GM21423 (cell line): ENCODE measurements at regions not wholly inside any gene's neighbourhood (a gene's known extent, or its start where the extent isn't known, plus 50 kb on each side); places are given as distances from the start of the nearest gene placed in this dataset.
A peak's percentile ranks its signal among the peaks of the same experiment; 100 is the strongest.
"Not testable (repeated sequence)": the region's sequence is repeated elsewhere in the genome, so short reads cannot be mapped to it uniquely, and the experiment has no call there.

Experiments used
- ATAC-seq: cut with Tn5 transposase; IDR thresholded peaks from one replicate; pipeline ENCODE4 v1.9.1; 2021; ENCODE audit warnings: mild to moderate bottlenecking, moderate library complexity; ENCODE audit not compliant: unreplicated experiment

- ATAC-seq = no peak
Observed at GRCh38 chr3:177356113-177356512, 158.8 kb upstream of the TBL1XR1 start.

- no peak for ATAC-seq
Observed at GRCh38 chr3:177356952-177357351, 159.7 kb upstream of the TBL1XR1 start.

- no peak for ATAC-seq
Observed at GRCh38 chr3:177357352-177358090, 160.2 kb upstream of the TBL1XR1 start.

- ATAC-seq = peak; percentile 47
Observed at GRCh38 chr3:177358091-177358976, 161.1 kb upstream of the TBL1XR1 start.

GRCh38 chr3:177358977-177359592 lies 161.8 kb upstream of the TBL1XR1 start:
- peak; percentile 5 for ATAC-seq

- peak; percentile 66 for ATAC-seq
Observed at GRCh38 chr3:177359593-177360357, 162.5 kb upstream of the TBL1XR1 start.

- no peak for ATAC-seq
Observed at GRCh38 chr3:177361081-177361938, 164.0 kb upstream of the TBL1XR1 start.

GRCh38 chr3:177362626-177363025 lies 165.3 kb upstream of the TBL1XR1 start:
- no peak for ATAC-seq

GRCh38 chr3:177364236-177364635 lies 167.0 kb upstream of the TBL1XR1 start:
- ATAC-seq = no peak

GRCh38 chr3:177365294-177365693 lies 168.0 kb upstream of the TBL1XR1 start:
- not testable (repeated sequence) for ATAC-seq

GRCh38 chr3:177367788-177368187 lies 170.5 kb upstream of the TBL1XR1 start:
- no peak for ATAC-seq

GRCh38 chr3:177370246-177370822 lies 173.1 kb upstream of the TBL1XR1 start:
- ATAC-seq = no peak

- no peak for ATAC-seq
Observed at GRCh38 chr3:177371146-177371545, 173.9 kb upstream of the TBL1XR1 start.

GRCh38 chr3:177371888-177372287 lies 174.6 kb upstream of the TBL1XR1 start:
- no peak for ATAC-seq

- no peak for ATAC-seq
Observed at GRCh38 chr3:177374323-177374722, 177.0 kb upstream of the TBL1XR1 start.

GRCh38 chr3:177375316-177375715 lies 178.0 kb upstream of the TBL1XR1 start:
- no peak for ATAC-seq

- no peak for ATAC-seq
Observed at GRCh38 chr3:177377166-177377565, 179.9 kb upstream of the TBL1XR1 start.

GRCh38 chr3:177378168-177378567 lies 180.9 kb upstream of the TBL1XR1 start:
- peak; percentile 53 for ATAC-seq

- no peak for ATAC-seq
Observed at GRCh38 chr3:177379045-177379444, 181.8 kb upstream of the TBL1XR1 start.

GRCh38 chr3:177381070-177381469 lies 183.8 kb upstream of the TBL1XR1 start:
- ATAC-seq = no peak
